ENCODE measurements at regions not wholly inside any gene's neighbourhood (a gene's known extent, or its start where the extent isn't known, plus 50 kb on each side); places are given as distances from the start of the nearest gene placed in this dataset.

GRCh38 chr1:30314591-30314990 is 408.8 kb downstream of the MATN1 start:
- Histone ChIP-seq H3K36me3 (replicated peaks in 1 of 2; ENCODE audit: control insufficient read depth in 1 of 2, insufficient read depth in 2 of 2, low read length in 2 of 2) (no peaks in the 10 kb centered on the region), H3K9ac (ENCODE audit: insufficient read depth, low read depth, low read length) (no peak overlapping the region), H3K4me3 (replicated peaks in 1 of 3; ENCODE audit: insufficient read depth in 1 of 3, low read depth in 2 of 3, low read length in 3 of 3) (no peak overlapping the region), H3K27ac (ENCODE audit: extremely low read length, insufficient read depth, low read length) (no peak overlapping the region), H3K9me3 (ENCODE audit: low read length) (no peaks in the 10 kb centered on the region), H3K27me3 (ENCODE audit: control insufficient read depth in 1 of 2, insufficient read depth in 2 of 2, low read length in 2 of 2) (peaks cover 3 to 10% of the 10 kb centered on the region in 2 experiments; a peak in 2 of 5 replicates), H3K4me1 (ENCODE audit: insufficient read depth, low read length) (no peaks in the 10 kb centered on the region), H4K20me1 (ENCODE audit: insufficient read depth, low read length) (no peaks in the 10 kb centered on the region), H3K79me2 (ENCODE audit: insufficient read depth, low read length) (no peaks in the 10 kb centered on the region), H2AFZ (ENCODE audit: low read length) (no peak overlapping the region), H3K4me2 (ENCODE audit: low read depth, low read length) (no peak overlapping the region)
- intact Hi-C loops (cut with micrococcal nuclease; ENCODE audit: unreplicated experiment) = no loop called here
- ChIA-PET CTCF (ENCODE audit: low intra/inter-chr PET ratio, low total read pairs) (no interaction called here), POLR2A (no interaction called here)
- no TSS peak for BruUV-seq (replicated peaks)
- TF ChIP-seq ZBTB42 (CRISPR knock-in tag; IDR thresholded peaks at IDR 0.05) = no peak
- no peak for TF ChIP-seq ZMYM2 (CRISPR knock-in tag; IDR thresholded peaks at IDR 0.05)
- no peak for TF ChIP-seq PLSCR1 (CRISPR knock-in tag; IDR thresholded peaks at IDR 0.05; ENCODE audit: borderline replicate concordance)
- TF ChIP-seq ZNF224 (CRISPR knock-in tag; IDR thresholded peaks at IDR 0.05) = no peak
- no peak for TF ChIP-seq RXRA (CRISPR knock-in tag; IDR thresholded peaks at IDR 0.05)
- TF ChIP-seq TEAD3 (CRISPR knock-in tag; optimal IDR thresholded peaks at IDR 0.05; ENCODE audit: borderline replicate concordance) = no peak
- no peak for TF ChIP-seq GLMP (CRISPR knock-in tag; IDR thresholded peaks at IDR 0.05; ENCODE audit: borderline replicate concordance)
- no peak for TF ChIP-seq ZBTB20 (CRISPR knock-in tag; IDR thresholded peaks at IDR 0.05; ENCODE audit: borderline replicate concordance, low read depth)
- no peak for TF ChIP-seq ZNF337 (CRISPR knock-in tag; IDR thresholded peaks at IDR 0.05; ENCODE audit: borderline replicate concordance, low read depth)
- TF ChIP-seq KDM6A (CRISPR knock-in tag; IDR thresholded peaks at IDR 0.05; ENCODE audit: low read depth) = no peak
- TF ChIP-seq TSC22D2 (CRISPR knock-in tag; IDR thresholded peaks at IDR 0.05; ENCODE audit: borderline replicate concordance) = no peak
- TF ChIP-seq NBN (conservative IDR thresholded peaks at IDR 0.05) = no peak
- no peak for TF ChIP-seq SOX6 (IDR thresholded peaks at IDR 0.05)
- no peak for TF ChIP-seq SOX6 (CRISPR knock-in tag; IDR thresholded peaks at IDR 0.05)
- no peak for TF ChIP-seq MIXL1 (CRISPR knock-in tag; IDR thresholded peaks at IDR 0.05)
- TF ChIP-seq ZNF605 (CRISPR knock-in tag; IDR thresholded peaks at IDR 0.05) = no peak
- no peak for TF ChIP-seq HNRNPUL1 (IDR thresholded peaks at IDR 0.05; ENCODE audit: low read depth, low read length)
- TF ChIP-seq ZNF598 (CRISPR knock-in tag; IDR thresholded peaks at IDR 0.05; ENCODE audit: borderline replicate concordance) = no peak
- no peak for TF ChIP-seq ZKSCAN1 (IDR thresholded peaks at IDR 0.05; ENCODE audit: low read length)
- no peak for TF ChIP-seq CHD4 (IDR thresholded peaks at IDR 0.05; ENCODE audit: borderline replicate concordance, low read length)
- ATAC-seq (no peak), FAIRE-seq (no peak), DNase-seq (ENCODE audit: low spot score) (no peak)
- 5% methylated on average over 4 of the region's 5 CpGs for WGBS (ENCODE audit: low lambda C conversion rate)
- in situ Hi-C loops (cut with HindIII; ENCODE audit: extremely low pct_ligation_motif_present, low pct_unique_long_range_greater_than_20kb) = no loop called here
